ENCODE measurements at regions not wholly inside any gene's neighbourhood (a gene's known extent, or its start where the extent isn't known, plus 50 kb on each side); places are given as distances from the start of the nearest gene placed in this dataset.

DNA sequence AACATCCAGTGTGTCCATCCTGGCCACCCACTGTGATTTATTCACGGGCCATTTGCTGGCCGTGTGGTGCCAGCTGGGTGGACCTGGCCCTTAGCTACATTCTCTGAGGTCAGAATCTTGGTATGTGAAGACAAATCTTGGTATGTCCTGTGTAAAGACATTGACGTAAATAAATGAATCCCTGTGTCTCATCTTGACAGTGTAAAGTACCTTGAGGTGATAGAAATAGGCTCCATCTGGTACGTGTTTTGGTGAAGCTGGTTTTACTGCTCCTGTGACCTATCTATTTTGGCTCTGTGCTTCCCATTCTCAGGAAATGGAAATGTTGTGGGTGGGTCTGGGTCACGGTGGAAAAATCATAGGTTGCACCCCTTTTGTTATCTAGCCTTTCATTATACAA is 245.4 kb upstream of the ANKH start:
- TF ChIP-seq EZH2 (IDR thresholded peaks at IDR 0.05; ENCODE audit: insufficient read depth, poor library complexity, severe bottlenecking), result no peak
- TF ChIP-seq EZH2phosphoT487 (IDR thresholded peaks at IDR 0.05; ENCODE audit: insufficient read depth, low read depth), result no peak
